Trophoblast cell (in vitro differentiated cells and primary cell): ENCODE measurements at regions not wholly inside any gene's neighbourhood (a gene's known extent, or its start where the extent isn't known, plus 50 kb on each side); places are given as distances from the start of the nearest gene placed in this dataset.

Experiments used
- DNase-seq, 2 donors: peaks; one replicate each; pipeline ENCODE4 v3.0.0-alpha.2; 2016
- H2AFZ ChIP-seq: 2 replicates; pipeline ENCODE4 v1.6.1; 2013; ENCODE audit warnings: low read length, moderate library complexity, mild to moderate bottlenecking; ENCODE audit not compliant: insufficient read depth, poor library complexity
- H2AK5ac ChIP-seq: 2 replicates; pipeline ENCODE4 v1.6.1; 2013; ENCODE audit warnings: mild to moderate bottlenecking, low read length
- H2BK120ac ChIP-seq: 2 replicates; pipeline ENCODE4 v1.6.1; 2013; ENCODE audit warnings: low read length, mild to moderate bottlenecking, moderate library complexity; ENCODE audit not compliant: insufficient read depth, poor library complexity
- H2BK12ac ChIP-seq: 2 replicates; pipeline ENCODE4 v1.6.1; 2013; ENCODE audit warnings: mild to moderate bottlenecking, low read length, moderate library complexity
- H2BK5ac ChIP-seq: 2 replicates; pipeline ENCODE4 v1.6.1; 2013; ENCODE audit warnings: low read length, low read depth, moderate library complexity, mild to moderate bottlenecking; ENCODE audit not compliant: poor library complexity
- H3K14ac ChIP-seq: 2 replicates; pipeline ENCODE4 v1.6.1; 2013; ENCODE audit warnings: mild to moderate bottlenecking, low read length
- H3K18ac ChIP-seq: 2 replicates; pipeline ENCODE4 v1.6.1; 2013; ENCODE audit warnings: mild to moderate bottlenecking, low read length
- H3K23ac ChIP-seq: 2 replicates; pipeline ENCODE4 v1.6.1; 2013; ENCODE audit warnings: low read length
- H3K27ac ChIP-seq: 2 replicates; pipeline ENCODE4 v1.5.1; 2013; ENCODE audit warnings: low read depth, mild to moderate bottlenecking, inconsistent platforms, low read length, moderate library complexity
- H3K27me3 ChIP-seq: 2 replicates; pipeline ENCODE4 v1.6.1; 2013; ENCODE audit warnings: inconsistent platforms, mild to moderate bottlenecking, low read length, moderate library complexity; ENCODE audit not compliant: insufficient read depth
- H3K36me3 ChIP-seq, 2 experiments: 1 replicate in 1 of 2; 2 replicates in 1 of 2; pipeline ENCODE4 v1.6.1; 2013; ENCODE audit warnings: low read length in 2 of 2, mild to moderate bottlenecking in 2 of 2, moderate library complexity in 1 of 2; ENCODE audit not compliant: insufficient read depth in 2 of 2, control insufficient read depth in 1 of 2
- H3K4ac ChIP-seq: 2 replicates; pipeline ENCODE4 v1.6.1; 2013; ENCODE audit warnings: low read depth, mild to moderate bottlenecking, low read length, moderate library complexity
- H3K4me1 ChIP-seq, 2 experiments: 1 replicate in 1 of 2; 2 replicates in 1 of 2; pipeline ENCODE4 v1.6.1; 2013; ENCODE audit warnings: low read length in 2 of 2, mild to moderate bottlenecking in 2 of 2, moderate library complexity in 1 of 2; ENCODE audit not compliant: insufficient read depth in 2 of 2, control insufficient read depth in 1 of 2
- H3K4me2 ChIP-seq: 2 replicates; pipeline ENCODE4 v1.6.1; 2013; ENCODE audit warnings: inconsistent platforms, mild to moderate bottlenecking, low read length, moderate library complexity
- H3K4me3 ChIP-seq: 2 replicates; pipeline ENCODE4 v1.5.1; 2013; ENCODE audit warnings: mild to moderate bottlenecking, low read depth, low read length, inconsistent platforms
- H3K79me1 ChIP-seq: one replicate; pipeline ENCODE4 v1.6.1; 2013; ENCODE audit warnings: low read length
- H3K79me2 ChIP-seq: 2 replicates; pipeline ENCODE4 v1.6.1; 2013; ENCODE audit warnings: low read length, mild to moderate bottlenecking; ENCODE audit not compliant: control insufficient read depth, insufficient read depth, poor library complexity
- H3K9ac ChIP-seq: 2 replicates; pipeline ENCODE4 v1.6.1; 2013; ENCODE audit warnings: mild to moderate bottlenecking, low read length
- H3K9me3 ChIP-seq: 2 replicates; pipeline ENCODE4 v1.6.1; 2013; ENCODE audit warnings: low read depth, mild to moderate bottlenecking, control low read depth, inconsistent platforms, low read length; ENCODE audit not compliant: insufficient read depth
- H4K12ac ChIP-seq: 2 replicates; pipeline ENCODE4 v1.6.1; 2013; ENCODE audit warnings: low read depth, mild to moderate bottlenecking, low read length, moderate library complexity
- H4K8ac ChIP-seq: 2 replicates; pipeline ENCODE4 v1.6.1; 2013; ENCODE audit warnings: low read depth, mild to moderate bottlenecking, low read length, moderate library complexity
- H4K91ac ChIP-seq: one replicate; pipeline ENCODE4 v1.6.1; 2013; ENCODE audit warnings: low read depth, mild to moderate bottlenecking, low read length, moderate library complexity
- WGBS: extraction: QIAGEN DNeasy Blood & Tissue Kit; methylation state at CpG from one replicate; pipeline ENCODE4 v1.1.7; 2013; ENCODE audit warnings: missing lambda C conversion rate; ENCODE audit not compliant: insufficient read length, insufficient coverage; ENCODE audit errors: extremely low coverage; 5-methylcytosine and 5-hydroxymethylcytosine counted together

DNA sequence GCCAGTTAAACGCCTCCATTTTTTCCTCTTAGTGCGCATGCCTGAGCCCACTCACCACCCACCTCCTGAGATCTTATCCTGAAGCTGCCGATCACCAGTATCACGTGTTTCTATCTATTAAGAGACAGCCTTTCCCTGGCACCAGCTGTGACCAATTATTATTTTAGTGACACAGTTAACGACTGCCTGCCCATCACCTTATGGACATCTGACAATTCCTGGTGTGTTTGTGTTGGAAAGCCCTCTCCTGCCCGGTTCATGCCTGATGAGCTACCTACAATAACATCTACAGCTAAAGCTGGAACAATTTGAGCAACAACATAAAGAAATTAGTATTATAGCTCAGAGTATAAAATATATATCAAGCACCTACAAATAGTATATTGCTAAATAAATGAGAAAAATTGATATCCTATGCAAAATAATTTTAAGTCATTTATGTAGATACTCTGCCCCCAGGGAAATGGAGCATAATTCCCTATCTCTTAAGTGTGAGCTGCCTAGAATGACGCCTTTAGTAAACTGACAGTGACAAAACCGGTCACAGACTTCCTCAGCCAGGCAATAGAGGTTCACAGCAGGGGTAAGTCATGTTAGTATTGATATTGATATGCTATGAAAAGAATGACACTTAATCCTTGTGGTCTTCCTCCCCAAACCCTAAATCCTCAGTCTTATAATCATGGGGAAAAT is 862.2 kb downstream of the TRAM1L1 start:
- no CpG with 5 or more reads among the region's 8 CpGs for WGBS
- H3K79me1 ChIP-seq: no peaks in the 10 kb centered on the region

DNA sequence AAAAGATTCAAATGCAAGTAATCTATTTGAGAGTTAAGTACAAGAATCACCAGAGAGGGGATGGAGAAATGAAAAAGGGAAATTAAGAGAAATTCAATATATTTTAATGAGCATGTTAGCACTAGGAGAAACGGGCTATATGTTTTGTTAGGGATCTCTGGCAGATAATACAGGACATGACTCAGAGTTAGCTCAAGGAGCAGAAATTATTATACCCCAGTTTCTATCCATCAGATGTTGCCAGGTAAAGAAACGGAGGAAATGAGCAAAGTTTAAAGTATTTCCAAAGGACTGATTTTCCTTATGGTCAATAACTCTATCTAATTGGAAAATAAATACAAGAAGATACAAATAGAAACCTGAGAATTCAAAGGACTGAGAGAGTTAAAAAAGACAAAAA is 867.6 kb downstream of the TRAM1L1 start:
- no peak overlapping the region for H3K14ac ChIP-seq
- H3K4ac ChIP-seq: no peak overlapping the region
- no peak for DNase-seq
- no peaks in the 10 kb centered on the region for H3K79me1 ChIP-seq
- H2AFZ ChIP-seq: no peak overlapping the region
- H4K8ac ChIP-seq: no peak overlapping the region
- no peaks in the 10 kb centered on the region for H3K9me3 ChIP-seq
- no peak overlapping the region for H4K12ac ChIP-seq
- H3K4me3 ChIP-seq: no peak overlapping the region
- no peak overlapping the region for H3K23ac ChIP-seq
- H3K27me3 ChIP-seq: no peaks in the 10 kb centered on the region
- no peak overlapping the region for H2BK5ac ChIP-seq
- no peak overlapping the region for H3K18ac ChIP-seq
- no CpG with 5 or more reads among the region's 2 CpGs for WGBS
- no peak overlapping the region for H4K91ac ChIP-seq
- no peaks in the 10 kb centered on the region for H3K36me3 ChIP-seq
- H3K27ac ChIP-seq: no peak overlapping the region
- no peak overlapping the region for H2AK5ac ChIP-seq
- H2BK120ac ChIP-seq: no peak overlapping the region
- no peak overlapping the region for H3K9ac ChIP-seq
- no peaks in the 10 kb centered on the region for H3K79me2 ChIP-seq
- no peaks in the 10 kb centered on the region for H3K4me1 ChIP-seq
- no peak overlapping the region for H2BK12ac ChIP-seq
- H3K4me2 ChIP-seq: no peak overlapping the region

More for the DNA sequence above, 862.2 kb downstream of the TRAM1L1 start:
- Histone ChIP-seq H4K91ac (no peak overlapping the region), H2AK5ac (no peak overlapping the region), H3K4me1 (no peaks in the 10 kb centered on the region), H4K8ac (no peak overlapping the region), H3K23ac (no peak overlapping the region), H2AFZ (no peak overlapping the region), H2BK5ac (no peak overlapping the region), H3K79me2 (no peaks in the 10 kb centered on the region), H3K4me2 (no peak overlapping the region), H2BK12ac (no peak overlapping the region), H2BK120ac (no peak overlapping the region), H3K14ac (no peak overlapping the region), H3K9ac (no peak overlapping the region), H3K36me3 (no peaks in the 10 kb centered on the region), H3K27ac (no peak overlapping the region), H3K27me3 (no peaks in the 10 kb centered on the region), H3K4me3 (no peak overlapping the region), H4K12ac (no peak overlapping the region), H3K9me3 (no peaks in the 10 kb centered on the region), H3K4ac (no peak overlapping the region), H3K18ac (no peak overlapping the region)
- DNase-seq: no peak

DNA sequence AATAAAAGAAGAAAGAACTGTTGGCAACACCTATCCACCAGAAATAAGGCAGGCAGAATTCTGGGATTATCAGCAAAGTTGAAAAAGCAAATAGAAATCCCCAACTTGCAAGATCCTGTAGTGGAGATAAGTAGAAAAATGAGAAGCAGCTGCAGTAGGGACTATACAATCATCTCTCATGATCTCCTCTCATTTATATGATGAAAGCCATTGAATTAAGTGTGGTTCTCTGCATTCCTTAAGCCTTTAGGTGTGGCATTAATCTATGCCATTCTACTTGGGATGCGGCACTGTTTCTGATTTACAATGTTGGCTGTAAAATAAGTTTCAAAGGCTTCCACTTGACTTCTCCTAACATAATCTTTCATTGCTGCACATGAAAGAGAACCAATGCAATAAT is 869.8 kb downstream of the TRAM1L1 start:
- H3K4me3 ChIP-seq: no peak overlapping the region
- no peaks in the 10 kb centered on the region for H3K36me3 ChIP-seq
- H3K79me2 ChIP-seq: no peaks in the 10 kb centered on the region
- H3K4me2 ChIP-seq: no peak overlapping the region
- no peak overlapping the region for H3K14ac ChIP-seq
- H2BK120ac ChIP-seq: no peak overlapping the region
- no peak overlapping the region for H2AK5ac ChIP-seq
- H3K4me1 ChIP-seq: no peaks in the 10 kb centered on the region
- H3K9me3 ChIP-seq: no peaks in the 10 kb centered on the region
- no peak overlapping the region for H4K8ac ChIP-seq
- no peak overlapping the region for H4K12ac ChIP-seq
- no peaks in the 10 kb centered on the region for H3K79me1 ChIP-seq
- H3K9ac ChIP-seq: no peak overlapping the region
- H3K18ac ChIP-seq: no peak overlapping the region
- H3K27me3 ChIP-seq: no peaks in the 10 kb centered on the region
- H2BK5ac ChIP-seq: no peak overlapping the region
- DNase-seq: no peak
- no peak overlapping the region for H4K91ac ChIP-seq
- no peak overlapping the region for H3K27ac ChIP-seq
- H2AFZ ChIP-seq: no peak overlapping the region
- no peak overlapping the region for H3K23ac ChIP-seq
- H2BK12ac ChIP-seq: no peak overlapping the region
- WGBS: no CpG with 5 or more reads among the region's 1 CpG
- no peak overlapping the region for H3K4ac ChIP-seq

DNA sequence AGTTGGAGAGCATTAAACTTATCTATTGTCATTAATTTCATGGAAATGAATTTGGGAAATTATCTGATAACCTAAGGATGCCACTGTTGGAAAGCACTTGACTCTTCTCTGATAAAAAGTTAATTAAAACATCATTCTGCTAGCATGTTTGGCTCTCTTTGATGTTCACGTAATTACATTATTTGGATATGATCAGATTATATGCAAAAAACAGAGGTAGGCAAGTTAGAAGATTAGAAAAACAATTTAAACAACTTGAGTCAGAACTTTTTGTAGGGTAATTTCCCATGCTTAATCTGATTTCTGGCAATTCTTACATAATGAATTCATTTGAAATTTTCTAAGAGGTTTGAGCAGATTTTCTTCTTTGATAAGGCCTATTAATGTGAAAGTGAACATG is 882.9 kb downstream of the TRAM1L1 start:
- H3K79me2 ChIP-seq: no peaks in the 10 kb centered on the region
- no peak overlapping the region for H4K12ac ChIP-seq
- WGBS: no CpG with 5 or more reads among the region's 1 CpG
- H3K4me1 ChIP-seq: no peaks in the 10 kb centered on the region
- H2BK120ac ChIP-seq: no peak overlapping the region
- no peaks in the 10 kb centered on the region for H3K9me3 ChIP-seq
- no peak overlapping the region for H3K18ac ChIP-seq
- H4K8ac ChIP-seq: no peak overlapping the region
- no peak overlapping the region for H2AFZ ChIP-seq
- no peak overlapping the region for H3K4me3 ChIP-seq
- no peak overlapping the region for H2AK5ac ChIP-seq
- no peak overlapping the region for H4K91ac ChIP-seq
- no peak overlapping the region for H3K14ac ChIP-seq
- no peak overlapping the region for H3K4me2 ChIP-seq
- no peak overlapping the region for H3K27ac ChIP-seq
- H3K4ac ChIP-seq: no peak overlapping the region
- no peaks in the 10 kb centered on the region for H3K27me3 ChIP-seq
- H3K79me1 ChIP-seq: no peaks in the 10 kb centered on the region
- no peak overlapping the region for H2BK5ac ChIP-seq
- H3K23ac ChIP-seq: no peak overlapping the region
- no peak overlapping the region for H3K9ac ChIP-seq
- DNase-seq: no peak
- no peaks in the 10 kb centered on the region for H3K36me3 ChIP-seq
- H2BK12ac ChIP-seq: no peak overlapping the region
